ENCODE measurements at regions not wholly inside any gene's neighbourhood (a gene's known extent, or its start where the extent isn't known, plus 50 kb on each side); places are given as distances from the start of the nearest gene placed in this dataset.

- TF ChIP-seq POLR2A (IDR thresholded peaks at IDR 0.05): no peak
- TF ChIP-seq CTCF (IDR thresholded peaks at IDR 0.05 in 4 of 5, conservative IDR thresholded peaks at IDR 0.05 in 1 of 5): no peak
These were observed 329.2 kb upstream of the NPVF start for GRCh38 chr7:25557379-25557917.

Data from gastrocnemius medialis (tissue), 4 donors.